Endothelial cell of umbilical vein (primary cell): ENCODE measurements at regions not wholly inside any gene's neighbourhood (a gene's known extent, or its start where the extent isn't known, plus 50 kb on each side); places are given as distances from the start of the nearest gene placed in this dataset.

Source experiments
- EZH2 ChIP-seq: IDR thresholded peaks from 2 replicates; pipeline ENCODE4 v1.6.1; 2012; ENCODE audit warnings: borderline replicate concordance, low read depth, mild to moderate bottlenecking, moderate library complexity, low read length, inconsistent platforms; ENCODE audit not compliant: severe bottlenecking
- FOS ChIP-seq: IDR thresholded peaks from 2 replicates; pipeline ENCODE4 v1.6.1; 2011; ENCODE audit warnings: mild to moderate bottlenecking, low read length, moderate library complexity, borderline replicate concordance; ENCODE audit not compliant: insufficient read depth
- GATA2 ChIP-seq: IDR thresholded peaks from 2 replicates; pipeline ENCODE4 v1.7.0; 2011; ENCODE audit warnings: low read depth, mild to moderate bottlenecking, moderate library complexity, mixed read lengths, low read length; ENCODE audit not compliant: insufficient read length, insufficient read depth
- POLR2A ChIP-seq: IDR thresholded peaks from 2 replicates; pipeline ENCODE4 v1.6.1; 2012; ENCODE audit warnings: low read depth, mild to moderate bottlenecking, control low read depth, low read length
- POLR2AphosphoS5 ChIP-seq: IDR thresholded peaks from 2 replicates; pipeline ENCODE4 v1.6.1; 2012; ENCODE audit warnings: low read depth, mild to moderate bottlenecking, control low read depth, low read length, moderate library complexity; ENCODE audit not compliant: insufficient read depth
- TF ChIP-seq, protein P1 (sequence below), 2 donors: IDR thresholded peaks; 1 replicate in 1 of 2; 2 replicates in 1 of 2; pipeline ENCODE4 v1.5.1; 2011; ENCODE audit warnings: low read length in 2 of 2, mild to moderate bottlenecking in 2 of 2, moderate library complexity in 2 of 2, control low read depth in 1 of 2, inconsistent platforms in 1 of 2, low read depth in 1 of 2; ENCODE audit not compliant: insufficient read depth in 1 of 2; ENCODE audit errors: extremely low read depth in 1 of 2

DNA sequence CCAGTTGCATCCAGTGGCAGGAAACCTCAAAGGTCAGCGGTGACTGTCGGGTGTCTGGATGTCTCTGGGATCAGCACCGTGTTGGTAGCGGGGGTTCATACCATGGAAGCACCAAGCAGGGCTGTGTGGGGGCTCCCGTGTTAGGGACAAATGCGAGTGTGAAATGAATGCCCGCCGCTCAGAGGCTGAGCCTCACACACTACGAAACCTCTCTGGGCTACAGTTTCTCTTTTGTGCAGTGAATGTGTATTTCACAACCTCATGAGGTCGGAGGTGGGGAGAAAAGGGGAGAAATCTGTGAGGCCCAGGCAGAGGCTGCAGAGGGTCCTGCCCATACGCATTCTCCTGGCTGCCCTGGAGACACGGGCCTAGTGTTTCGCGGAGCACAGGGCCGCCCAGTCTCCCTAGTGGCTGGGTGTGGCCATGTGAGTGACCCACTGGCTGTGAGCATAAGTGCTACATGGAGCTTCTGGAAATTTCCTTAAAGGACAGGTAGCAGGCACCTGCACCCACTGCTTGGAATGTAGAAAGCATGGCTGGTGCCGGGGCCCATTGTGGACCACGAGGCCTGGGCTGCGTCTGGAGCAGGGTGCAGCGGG is 138.0 kb upstream of the GLI2 start:
- no peak for TF ChIP-seq POLR2AphosphoS5
- TF ChIP-seq GATA2 = no peak
- TF ChIP-seq EZH2 = no peak
- TF ChIP-seq, protein P1, sequence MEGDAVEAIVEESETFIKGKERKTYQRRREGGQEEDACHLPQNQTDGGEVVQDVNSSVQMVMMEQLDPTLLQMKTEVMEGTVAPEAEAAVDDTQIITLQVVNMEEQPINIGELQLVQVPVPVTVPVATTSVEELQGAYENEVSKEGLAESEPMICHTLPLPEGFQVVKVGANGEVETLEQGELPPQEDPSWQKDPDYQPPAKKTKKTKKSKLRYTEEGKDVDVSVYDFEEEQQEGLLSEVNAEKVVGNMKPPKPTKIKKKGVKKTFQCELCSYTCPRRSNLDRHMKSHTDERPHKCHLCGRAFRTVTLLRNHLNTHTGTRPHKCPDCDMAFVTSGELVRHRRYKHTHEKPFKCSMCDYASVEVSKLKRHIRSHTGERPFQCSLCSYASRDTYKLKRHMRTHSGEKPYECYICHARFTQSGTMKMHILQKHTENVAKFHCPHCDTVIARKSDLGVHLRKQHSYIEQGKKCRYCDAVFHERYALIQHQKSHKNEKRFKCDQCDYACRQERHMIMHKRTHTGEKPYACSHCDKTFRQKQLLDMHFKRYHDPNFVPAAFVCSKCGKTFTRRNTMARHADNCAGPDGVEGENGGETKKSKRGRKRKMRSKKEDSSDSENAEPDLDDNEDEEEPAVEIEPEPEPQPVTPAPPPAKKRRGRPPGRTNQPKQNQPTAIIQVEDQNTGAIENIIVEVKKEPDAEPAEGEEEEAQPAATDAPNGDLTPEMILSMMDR (IDR thresholded peaks at IDR 0.05; ENCODE audit: extremely low read depth in 1 of 2, insufficient read depth in 1 of 2, low read depth in 1 of 2, low read length in 2 of 2) = no peak
- no peak for TF ChIP-seq POLR2A
- no peak for TF ChIP-seq FOS
